GM21723 (cell line): ENCODE measurements at regions not wholly inside any gene's neighbourhood (a gene's known extent, or its start where the extent isn't known, plus 50 kb on each side); places are given as distances from the start of the nearest gene placed in this dataset.

Experiments
- ATAC-seq: cut with Tn5 transposase; IDR thresholded peaks from one replicate; pipeline ENCODE4 v1.9.1; 2021; ENCODE audit warnings: mild to moderate bottlenecking, moderate library complexity; ENCODE audit not compliant: unreplicated experiment

GRCh38 chrX:45714866-45715265 is 514.2 kb upstream of the DIPK2B start:
- ATAC-seq, result no peak

- ATAC-seq, result no peak
Measured at GRCh38 chrX:45712067-45712466, 511.4 kb upstream of the DIPK2B start.

GRCh38 chrX:45711231-45711630 is 510.6 kb upstream of the DIPK2B start:
- ATAC-seq, result no peak

GRCh38 chrX:45710081-45710801 is 509.6 kb upstream of the DIPK2B start:
- ATAC-seq, result peak; percentile 91

DNA sequence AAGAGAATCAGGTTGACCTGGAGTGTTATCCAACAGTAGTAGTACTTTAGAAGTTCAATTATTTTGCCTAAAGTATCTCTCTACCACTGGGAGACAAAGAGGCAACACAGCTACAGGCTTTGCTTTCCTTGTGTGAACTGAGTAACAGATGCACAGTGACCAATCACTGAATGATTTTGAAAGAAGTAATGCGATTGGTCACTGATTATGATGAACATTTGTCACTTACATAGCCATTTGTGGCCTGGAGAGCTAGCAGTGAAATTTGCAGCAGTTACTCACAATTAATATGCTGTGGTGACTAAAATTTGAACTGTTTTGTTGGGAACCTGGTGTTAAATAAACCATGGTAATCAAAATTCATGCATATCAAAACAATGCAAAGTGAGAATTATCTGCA is 508.7 kb upstream of the DIPK2B start:
- ATAC-seq, result no peak

DNA sequence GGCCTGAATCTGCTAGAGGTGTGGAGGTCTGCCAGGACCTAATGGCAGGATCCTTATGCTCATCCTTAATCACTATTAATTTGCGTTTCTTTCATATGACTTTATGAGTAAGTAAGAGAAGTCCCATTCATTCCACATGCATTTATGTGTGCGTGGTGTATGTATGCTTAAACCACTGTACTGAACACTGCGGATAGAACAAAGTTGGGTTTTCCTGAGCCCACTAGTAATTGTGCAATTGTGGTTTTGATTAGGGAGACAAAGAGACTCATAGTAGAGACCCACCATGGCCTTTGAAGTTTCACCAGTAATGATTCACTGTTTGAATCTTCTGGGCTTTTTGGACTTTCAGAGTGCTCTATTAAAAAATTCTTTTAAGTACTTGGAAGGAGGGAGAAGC is 498.5 kb upstream of the DIPK2B start:
- ATAC-seq, result no peak

DNA sequence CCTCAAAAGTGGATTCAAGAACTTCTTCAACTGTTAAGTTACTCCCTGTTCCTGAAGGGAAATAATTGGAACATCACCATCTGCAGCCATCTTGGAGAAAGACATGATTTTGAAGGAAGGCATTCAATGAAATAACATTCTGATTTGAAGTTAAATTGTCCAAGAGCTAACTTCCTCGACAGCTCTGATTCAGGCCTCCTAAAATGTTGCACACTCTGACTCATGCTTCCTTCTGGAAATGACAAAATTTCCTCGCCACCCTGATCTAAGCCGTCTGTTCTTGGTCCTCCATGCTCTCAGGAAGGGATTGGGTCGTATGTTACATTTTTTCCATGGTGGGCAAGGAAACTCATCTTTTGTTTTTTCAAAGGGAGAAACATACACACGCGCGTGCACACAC is 496.9 kb upstream of the DIPK2B start:
- ATAC-seq, result no peak

DNA sequence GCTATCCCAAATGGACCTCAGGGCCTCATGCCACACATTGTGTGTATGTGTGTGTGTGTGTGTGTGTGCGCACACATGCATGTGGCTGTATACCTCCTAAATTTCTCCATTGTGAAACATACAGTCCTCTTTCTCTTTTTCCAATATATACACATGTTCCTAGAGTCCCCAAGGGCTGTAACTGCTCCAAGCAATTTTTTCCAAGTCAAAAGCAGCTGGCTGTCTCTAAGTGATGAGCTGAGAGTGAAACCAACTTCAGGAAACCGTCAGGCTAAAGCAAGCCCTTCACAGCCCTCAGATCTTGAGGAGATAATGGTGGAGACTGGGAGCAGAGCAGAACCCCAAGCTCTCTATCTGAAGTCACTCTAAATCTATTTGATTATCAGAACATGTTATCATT is 496.1 kb upstream of the DIPK2B start:
- no peak for ATAC-seq

DNA sequence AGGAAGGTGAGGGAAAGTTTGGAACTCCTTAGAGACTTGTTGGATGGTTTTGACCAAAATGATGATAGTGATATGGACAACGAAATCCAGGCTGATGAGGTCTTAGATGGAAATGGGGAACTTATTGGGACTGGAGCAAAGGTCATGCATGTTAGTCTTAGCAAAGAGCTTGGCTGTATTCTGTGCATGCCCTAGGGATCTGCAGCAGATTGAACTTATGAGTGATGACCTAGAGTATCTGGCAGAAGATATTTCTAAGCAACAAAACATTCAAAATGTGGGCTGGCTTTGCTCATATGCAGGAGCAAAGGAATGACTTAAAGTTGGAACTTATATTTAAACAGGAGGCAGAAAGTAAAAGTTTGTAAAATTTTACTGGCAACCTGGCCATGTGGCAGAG is 489.3 kb upstream of the DIPK2B start:
- no peak for ATAC-seq

DNA sequence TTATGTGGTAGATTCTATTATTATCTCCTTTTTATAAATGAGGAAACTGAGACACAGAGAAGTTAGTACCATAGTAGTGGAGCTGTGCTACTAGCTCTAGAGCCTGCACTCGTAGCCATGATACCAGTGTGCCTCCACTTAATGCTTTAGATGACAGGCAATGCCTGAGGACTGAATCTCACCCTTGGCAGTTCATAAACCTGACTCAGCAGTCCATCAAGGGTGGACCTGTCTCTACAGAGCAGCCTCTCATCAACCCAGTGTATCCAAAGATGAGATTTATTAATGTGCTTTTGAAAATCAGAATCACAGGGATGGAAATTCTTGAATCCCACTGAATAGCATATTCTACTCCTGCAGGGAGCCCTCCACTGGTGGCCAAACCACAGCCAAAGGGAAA is 483.2 kb upstream of the DIPK2B start:
- ATAC-seq, result no peak

GRCh38 chrX:45681891-45682290 is 481.2 kb upstream of the DIPK2B start:
- no peak for ATAC-seq

GRCh38 chrX:45669715-45670340 is 469.2 kb upstream of the DIPK2B start:
- no peak for ATAC-seq

DNA sequence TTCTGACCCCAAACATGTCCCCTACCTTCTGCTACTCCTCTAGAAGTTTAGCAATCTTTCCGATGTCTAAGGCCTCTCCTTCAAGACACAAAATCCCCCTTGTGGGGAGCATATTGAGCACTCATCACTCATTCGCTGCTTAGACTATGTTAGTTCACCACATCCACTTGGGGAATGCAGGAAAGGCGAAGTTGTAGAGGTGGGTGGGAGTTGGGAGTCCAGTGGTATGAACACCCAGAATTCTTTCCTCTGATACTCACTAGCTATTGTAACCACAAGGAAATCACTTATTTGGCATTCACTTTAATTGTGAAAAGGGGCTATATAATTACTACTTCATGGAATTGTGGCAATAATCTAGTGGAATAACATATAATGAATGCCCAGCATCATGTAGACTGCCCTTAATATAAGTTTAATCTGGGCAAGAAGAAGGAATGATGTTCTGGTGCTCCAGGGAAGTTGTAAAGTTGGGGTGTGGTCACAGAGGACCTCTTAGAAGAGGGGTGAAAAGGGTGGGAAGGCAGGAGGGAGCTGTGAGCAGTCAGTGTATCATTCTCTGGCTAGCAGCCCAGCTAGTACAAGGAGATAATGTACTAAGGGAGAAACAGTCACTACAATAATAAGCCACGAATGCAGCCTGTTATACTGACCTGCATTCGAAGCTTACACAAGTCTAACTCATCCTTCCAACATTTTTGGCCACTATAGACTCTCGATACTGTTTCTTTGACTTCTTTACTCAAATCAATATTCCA is 468.2 kb upstream of the DIPK2B start:
- ATAC-seq, result no peak

- ATAC-seq, result no peak
Measured at GRCh38 chrX:45667666-45668065, 467.0 kb upstream of the DIPK2B start.

DNA sequence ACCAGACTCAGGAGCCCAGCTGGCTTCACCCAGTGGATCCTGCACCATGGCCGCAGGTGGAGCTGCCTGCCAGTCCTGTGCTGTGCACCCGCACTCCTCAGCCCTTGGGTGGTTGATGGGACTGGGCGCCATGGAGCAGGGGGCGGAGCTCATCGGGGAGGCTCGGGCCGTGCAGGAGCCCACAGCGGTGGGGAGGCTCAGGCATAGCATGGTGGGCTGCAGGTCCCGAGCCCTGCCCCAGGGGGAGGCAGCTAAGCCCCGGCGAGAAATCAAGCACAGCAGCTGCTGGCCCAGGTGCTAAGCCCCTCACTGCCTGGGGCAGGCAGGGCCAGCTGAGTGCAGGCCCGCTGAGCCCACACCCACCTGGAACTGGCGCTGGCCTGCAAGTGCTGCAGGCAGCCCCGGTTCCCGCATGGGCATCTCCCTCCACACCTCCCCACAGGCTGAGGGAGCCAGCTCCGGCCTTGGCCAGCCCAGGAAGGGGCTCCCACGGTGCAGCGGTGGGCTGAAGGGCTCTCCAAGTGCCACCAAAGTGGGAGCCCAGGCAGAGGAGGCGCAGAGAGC is 464.1 kb upstream of the DIPK2B start:
- ATAC-seq, result no peak

GRCh38 chrX:45660477-45660876 is 459.8 kb upstream of the DIPK2B start:
- no peak for ATAC-seq

- no peak for ATAC-seq
Measured at GRCh38 chrX:45633419-45633818, 432.7 kb upstream of the DIPK2B start.

- no peak for ATAC-seq
Measured at GRCh38 chrX:45632506-45632905, 431.8 kb upstream of the DIPK2B start.

- no peak for ATAC-seq
Measured at GRCh38 chrX:45630078-45630477, 429.4 kb upstream of the DIPK2B start.

DNA sequence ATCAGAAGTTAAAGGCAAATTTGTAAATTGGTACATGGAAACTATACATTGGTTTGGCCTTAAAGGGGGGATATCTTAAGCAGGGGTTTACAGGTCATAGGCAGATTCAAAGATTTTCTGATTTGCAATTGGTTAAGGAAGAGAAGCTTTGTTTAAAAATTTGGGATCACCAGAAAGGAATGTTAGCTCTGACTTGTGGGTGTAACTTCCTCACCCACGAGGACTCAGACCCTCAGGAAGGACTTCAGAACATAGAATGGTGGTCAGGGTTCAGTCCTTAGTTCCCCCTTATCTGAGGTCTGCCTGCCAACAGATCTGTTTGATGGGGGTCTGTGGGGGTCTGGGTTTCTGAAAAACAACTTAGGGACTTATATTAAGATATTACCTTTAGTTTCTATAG is 427.4 kb upstream of the DIPK2B start:
- ATAC-seq, result no peak

DNA sequence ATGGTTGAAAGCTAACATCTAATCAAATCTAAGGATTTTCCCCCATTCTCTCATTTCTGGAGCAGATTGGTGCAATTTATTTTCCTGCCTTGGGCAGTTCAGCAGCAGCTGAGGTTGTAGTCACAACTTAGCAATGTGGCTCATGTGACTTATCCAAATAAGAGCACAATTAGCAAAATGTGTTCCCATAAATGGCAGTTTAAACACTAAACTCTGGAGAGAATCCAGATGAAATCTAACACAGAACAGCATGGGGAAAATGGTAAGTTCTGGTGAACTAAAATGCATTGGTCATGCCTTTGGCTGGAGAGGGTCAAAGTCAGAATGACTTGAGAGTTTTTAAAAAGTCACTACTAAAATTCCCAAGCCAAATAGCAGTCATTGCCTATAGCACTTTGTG is 422.6 kb upstream of the DIPK2B start:
- ATAC-seq, result no peak

- no peak for ATAC-seq
Measured at GRCh38 chrX:45622538-45622937, 421.9 kb upstream of the DIPK2B start.
